Colonic mucosa (tissue), 4 donors: ENCODE measurements at regions not wholly inside any gene's neighbourhood (a gene's known extent, or its start where the extent isn't known, plus 50 kb on each side); places are given as distances from the start of the nearest gene placed in this dataset.

Experiments used
- DNase-seq: peaks from one replicate; pipeline ENCODE4 v3.0.0-alpha.2; 2020
- H3K27ac ChIP-seq: fragments of 200-600 bp; one replicate; pipeline ENCODE4 v1.8.0; 2021
- H3K27me3 ChIP-seq: fragments of 200-600 bp; one replicate; pipeline ENCODE4 v1.8.0; 2021
- H3K36me3 ChIP-seq: fragments of 200-600 bp; one replicate; pipeline ENCODE4 v1.8.0; 2021
- H3K4me1 ChIP-seq: fragments of 200-600 bp; one replicate; pipeline ENCODE4 v1.8.0; 2021; ENCODE audit warnings: mild to moderate bottlenecking
- H3K4me3 ChIP-seq: fragments of 200-600 bp; one replicate; pipeline ENCODE4 v1.8.0; 2021
- H3K9ac ChIP-seq, 2 donors: one replicate each; pipeline ENCODE4 v1.7.0; 2013; ENCODE audit warnings: control low read depth in 2 of 2, low read depth in 2 of 2, low read length in 2 of 2
- H3K9me3 ChIP-seq: fragments of 200-600 bp; one replicate; pipeline ENCODE4 v1.8.0; 2021
- CTCF ChIP-seq: fragments of 200-600 bp; IDR thresholded peaks from one replicate; pipeline ENCODE4 v1.8.0; 2022; ENCODE audit warnings: antibody characterized with exemption, mild to moderate bottlenecking
- intact Hi-C: fragments of 100-400 bp; cut with DNase I; formaldehyde crosslinking; loops from one replicate; pipeline ENCODE4 v1.14.1; 2022
- donor health status: healthy.
- donor health status: DM: no; HTN: no; CAD: no.
- donor health status: DM: no; HTN: no; CAD: no.

- H3K9ac ChIP-seq: no peak overlapping the region
- intact Hi-C loops: no loop called here
- H3K4me3 ChIP-seq: no peak overlapping the region
- no peaks in the 10 kb centered on the region for H3K9me3 ChIP-seq
- H3K36me3 ChIP-seq: no peaks in the 10 kb centered on the region
- no peak for DNase-seq
- H3K27me3 ChIP-seq: no peaks in the 10 kb centered on the region
- no peaks in the 10 kb centered on the region for H3K4me1 ChIP-seq
- H3K27ac ChIP-seq: no peak overlapping the region
- no peak for TF ChIP-seq CTCF
These were observed 1398.0 kb upstream of the NXPH2 start for GRCh38 chr2:140178234-140178633.

- no peaks in the 10 kb centered on the region for H3K4me1 ChIP-seq
- no peak for DNase-seq
- H3K4me3 ChIP-seq: no peak overlapping the region
- no peak overlapping the region for H3K9ac ChIP-seq
- no peaks in the 10 kb centered on the region for H3K27me3 ChIP-seq
- no peaks in the 10 kb centered on the region for H3K36me3 ChIP-seq
- no peak overlapping the region for H3K27ac ChIP-seq
- no peaks in the 10 kb centered on the region for H3K9me3 ChIP-seq
- intact Hi-C loops: no loop called here
- no peak for TF ChIP-seq CTCF
These were observed 1396.9 kb upstream of the NXPH2 start for GRCh38 chr2:140177086-140177485.

GRCh38 chr2:140173790-140174189 lies 1393.6 kb upstream of the NXPH2 start:
- Histone ChIP-seq H3K4me1 (no peaks in the 10 kb centered on the region), H3K36me3 (no peaks in the 10 kb centered on the region), H3K27ac (no peak overlapping the region), H3K9me3 (no peaks in the 10 kb centered on the region), H3K27me3 (no peaks in the 10 kb centered on the region), H3K9ac (no peak overlapping the region), H3K4me3 (no peak overlapping the region)
- no peak for TF ChIP-seq CTCF
- intact Hi-C loops: no loop called here
- no peak for DNase-seq

- DNase-seq: no peak
- H3K9me3 ChIP-seq: no peaks in the 10 kb centered on the region
- no peak overlapping the region for H3K27ac ChIP-seq
- no peak for TF ChIP-seq CTCF
- no peaks in the 10 kb centered on the region for H3K27me3 ChIP-seq
- no peak overlapping the region for H3K9ac ChIP-seq
- H3K4me1 ChIP-seq: no peaks in the 10 kb centered on the region
- no peaks in the 10 kb centered on the region for H3K36me3 ChIP-seq
- intact Hi-C loops: no loop called here
- H3K4me3 ChIP-seq: no peak overlapping the region
These were observed 1384.3 kb upstream of the NXPH2 start for GRCh38 chr2:140164449-140164848.

- TF ChIP-seq CTCF: no peak
- no peak overlapping the region for H3K9ac ChIP-seq
- no peaks in the 10 kb centered on the region for H3K36me3 ChIP-seq
- intact Hi-C loops: no loop called here
- H3K9me3 ChIP-seq: no peaks in the 10 kb centered on the region
- no peaks in the 10 kb centered on the region for H3K4me1 ChIP-seq
- H3K27ac ChIP-seq: no peak overlapping the region
- H3K27me3 ChIP-seq: no peaks in the 10 kb centered on the region
- DNase-seq: no peak
- no peak overlapping the region for H3K4me3 ChIP-seq
These were observed 1378.1 kb upstream of the NXPH2 start for GRCh38 chr2:140158259-140158658.

GRCh38 chr2:140157816-140158215 lies 1377.6 kb upstream of the NXPH2 start:
- no peak for DNase-seq
- Histone ChIP-seq H3K4me3 (no peak overlapping the region), H3K36me3 (no peaks in the 10 kb centered on the region), H3K27ac (no peak overlapping the region), H3K4me1 (no peaks in the 10 kb centered on the region), H3K9ac (no peak overlapping the region), H3K27me3 (no peaks in the 10 kb centered on the region), H3K9me3 (no peaks in the 10 kb centered on the region)
- no peak for TF ChIP-seq CTCF
- intact Hi-C loops: no loop called here
